ENCODE measurements at regions not wholly inside any gene's neighbourhood (a gene's known extent, or its start where the extent isn't known, plus 50 kb on each side); places are given as distances from the start of the nearest gene placed in this dataset.

DNA sequence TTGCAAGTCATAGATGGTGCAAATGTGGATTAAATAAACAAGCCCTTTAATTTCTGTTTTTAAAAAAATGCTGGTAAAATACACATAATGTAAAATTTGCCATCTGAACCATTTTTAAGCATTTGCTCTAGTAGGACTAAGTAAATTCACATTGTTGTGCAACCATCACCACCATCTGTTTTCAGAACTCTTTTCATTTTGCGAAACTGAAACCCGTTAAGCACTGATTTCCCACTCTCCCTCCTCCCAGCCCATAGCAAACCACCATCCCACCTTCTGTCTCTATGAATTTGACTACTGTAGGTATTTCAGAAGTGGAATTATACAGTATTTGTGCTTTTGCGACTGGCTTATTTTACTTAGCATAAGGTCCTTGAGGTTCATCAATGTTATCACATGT lies 103.3 kb upstream of the CNTLN start:
- 93 to 94% methylated on average over 3 of the region's 3 CpGs for WGBS, 2 donors

DNA sequence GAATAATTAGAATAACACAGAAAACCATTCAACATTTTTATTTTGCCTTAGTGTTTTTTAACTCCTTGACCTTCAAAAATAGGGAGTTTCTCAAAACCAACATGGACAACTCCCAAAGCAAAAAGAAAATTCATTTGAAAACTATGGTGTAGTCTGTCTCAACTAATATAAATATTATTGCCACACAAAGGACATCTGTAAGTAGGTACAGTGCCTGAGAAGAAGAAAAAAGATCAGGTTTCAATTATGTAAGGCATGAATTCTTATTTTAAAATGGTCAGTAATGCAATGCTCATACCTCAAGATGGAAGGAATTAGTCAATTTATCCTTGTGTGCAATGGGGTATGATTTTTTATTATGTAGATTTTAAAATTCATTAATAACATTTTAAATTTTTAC lies 109.6 kb upstream of the CNTLN start:
- Histone ChIP-seq H3K27ac (no peak overlapping the region), H3K4me3 (no peak overlapping the region), H3K9me3 (peaks cover 0 to 28% (median 11%) of the 10 kb centered on the region in 11 donors), H3K4me1 (no peaks in the 10 kb centered on the region), H3K27me3 (no peaks in the 10 kb centered on the region), H3K36me3 (no peaks in the 10 kb centered on the region)
- TF ChIP-seq, protein P1, sequence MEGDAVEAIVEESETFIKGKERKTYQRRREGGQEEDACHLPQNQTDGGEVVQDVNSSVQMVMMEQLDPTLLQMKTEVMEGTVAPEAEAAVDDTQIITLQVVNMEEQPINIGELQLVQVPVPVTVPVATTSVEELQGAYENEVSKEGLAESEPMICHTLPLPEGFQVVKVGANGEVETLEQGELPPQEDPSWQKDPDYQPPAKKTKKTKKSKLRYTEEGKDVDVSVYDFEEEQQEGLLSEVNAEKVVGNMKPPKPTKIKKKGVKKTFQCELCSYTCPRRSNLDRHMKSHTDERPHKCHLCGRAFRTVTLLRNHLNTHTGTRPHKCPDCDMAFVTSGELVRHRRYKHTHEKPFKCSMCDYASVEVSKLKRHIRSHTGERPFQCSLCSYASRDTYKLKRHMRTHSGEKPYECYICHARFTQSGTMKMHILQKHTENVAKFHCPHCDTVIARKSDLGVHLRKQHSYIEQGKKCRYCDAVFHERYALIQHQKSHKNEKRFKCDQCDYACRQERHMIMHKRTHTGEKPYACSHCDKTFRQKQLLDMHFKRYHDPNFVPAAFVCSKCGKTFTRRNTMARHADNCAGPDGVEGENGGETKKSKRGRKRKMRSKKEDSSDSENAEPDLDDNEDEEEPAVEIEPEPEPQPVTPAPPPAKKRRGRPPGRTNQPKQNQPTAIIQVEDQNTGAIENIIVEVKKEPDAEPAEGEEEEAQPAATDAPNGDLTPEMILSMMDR (IDR thresholded peaks at IDR 0.05): no peak
- intact Hi-C loops (cut with DNase I): no loop called here
- no peak for DNase-seq
- ATAC-seq: no peak

More for the DNA sequence above, 103.3 kb upstream of the CNTLN start:
- peaks cover 0 to 33% (median 0%) of the 10 kb centered on the region in 11 donors for H3K9me3 ChIP-seq
- ATAC-seq (no peak), DNase-seq (no peak)
- no peaks in the 10 kb centered on the region for H3K27me3 ChIP-seq
- H3K27ac ChIP-seq: no peak overlapping the region
- TF ChIP-seq, protein P1 (IDR thresholded peaks at IDR 0.05): no peak
- no peak overlapping the region for H3K4me3 ChIP-seq
- H3K36me3 ChIP-seq: no peaks in the 10 kb centered on the region
- intact Hi-C loops (cut with DNase I): no loop called here
- H3K4me1 ChIP-seq: no peaks in the 10 kb centered on the region

DNA sequence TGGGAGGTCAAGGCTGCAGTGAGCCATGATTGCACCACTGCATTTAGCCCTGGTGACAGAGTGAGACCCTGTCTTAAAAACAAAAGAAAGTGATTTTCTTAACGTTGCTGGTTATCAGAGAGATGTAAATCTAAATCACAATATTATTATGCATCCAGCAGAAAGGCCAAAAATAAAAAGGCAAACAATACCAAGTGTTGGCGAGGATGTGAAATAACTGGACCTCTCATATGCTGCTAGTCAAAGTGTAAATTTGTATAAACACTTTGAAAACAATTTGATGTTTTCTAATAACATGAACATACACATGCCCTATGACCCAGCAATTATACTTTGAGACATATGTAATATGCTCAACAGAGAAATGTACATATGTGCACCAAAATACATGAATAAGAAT lies 110.7 kb upstream of the CNTLN start:
- H3K9me3 ChIP-seq: peaks cover 0 to 19% (median 8%) of the 10 kb centered on the region in 11 donors
- WGBS, 2 donors: 74 to 79% methylated on average over 2 of the region's 2 CpGs

DNA sequence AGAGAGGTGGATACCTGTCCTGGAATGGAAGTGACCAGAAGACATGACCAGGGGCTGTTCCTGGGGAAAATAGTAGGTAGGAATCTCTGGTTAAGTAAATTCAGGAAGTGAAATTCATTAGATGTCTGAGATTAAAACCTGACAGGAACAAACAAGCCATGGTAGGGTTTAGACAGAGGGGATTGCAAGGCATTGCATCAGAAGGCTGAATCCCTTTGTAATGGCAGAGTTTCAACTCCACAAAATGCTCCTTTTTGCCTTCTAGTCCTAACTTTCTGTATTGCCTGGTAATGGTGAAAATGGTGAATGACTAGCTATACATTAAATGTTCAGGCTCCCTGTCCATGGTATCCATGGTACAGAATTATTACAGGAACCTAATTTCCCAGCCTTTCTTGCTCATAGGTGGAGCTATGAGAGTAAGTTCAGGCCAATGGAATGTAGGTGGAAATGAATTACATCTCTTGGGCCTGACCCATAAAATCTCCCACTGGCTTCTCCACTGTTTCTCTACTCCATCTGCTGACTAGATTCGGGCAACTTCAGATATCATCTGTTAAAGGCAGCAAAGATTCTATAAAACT lies 113.4 kb upstream of the CNTLN start:
- TF ChIP-seq, protein P1 (IDR thresholded peaks at IDR 0.05): no peak
- H3K9me3 ChIP-seq: peaks cover 0 to 19% (median 8%) of the 10 kb centered on the region in 11 donors
- 81 to 84% methylated on average over 1 of the region's 1 CpG for WGBS, 2 donors
- no peak overlapping the region for H3K27ac ChIP-seq
- intact Hi-C loops (cut with DNase I): no loop called here
- ATAC-seq (no peak), DNase-seq (no peak)
- H3K4me1 ChIP-seq: no peaks in the 10 kb centered on the region
- no peaks in the 10 kb centered on the region for H3K27me3 ChIP-seq
- H3K36me3 ChIP-seq: no peaks in the 10 kb centered on the region
- H3K4me3 ChIP-seq: no peak overlapping the region

More for the DNA sequence above, 110.7 kb upstream of the CNTLN start:
- H3K4me1 ChIP-seq: no peaks in the 10 kb centered on the region
- TF ChIP-seq, protein P1 (IDR thresholded peaks at IDR 0.05): no peak
- no peak overlapping the region for H3K4me3 ChIP-seq
- intact Hi-C loops (cut with DNase I): no loop called here
- H3K27me3 ChIP-seq: no peaks in the 10 kb centered on the region
- H3K27ac ChIP-seq: no peak overlapping the region
- H3K36me3 ChIP-seq: no peaks in the 10 kb centered on the region
- no peak for DNase-seq
- ATAC-seq: no peak

All from heart right ventricle (tissue), 16 donors.